ENCODE measurements at regions not wholly inside any gene's neighbourhood (a gene's known extent, or its start where the extent isn't known, plus 50 kb on each side); places are given as distances from the start of the nearest gene placed in this dataset.

GRCh38 chr16:14333361-14333760 lies 262.2 kb downstream of the MRTFB start:
- H3K27ac ChIP-seq, result no peak overlapping the region
- DNase-seq (ENCODE audit: low spot score), result no peak
- CTCF ChIA-PET, result interaction anchor here (1.2 kb wide), 1 partner anchor 8 kb away, joined by 4 read pairs; no protein-coding TSS in a partner anchor
- TF ChIP-seq CTCF (conservative IDR thresholded peaks at IDR 0.05; ENCODE audit: low read depth), result no peak
- POLR2A ChIA-PET (ENCODE audit: low non-redundant PET), result no interaction called here

- ChIA-PET CTCF (interaction anchor here (1.2 kb wide), 1 partner anchor 30 kb away, joined by 4 read pairs; no protein-coding TSS in a partner anchor), POLR2A (ENCODE audit: low non-redundant PET) (no interaction called here)
- no peak for TF ChIP-seq CTCF (conservative IDR thresholded peaks at IDR 0.05; ENCODE audit: low read depth)
- no peak for DNase-seq (ENCODE audit: low spot score)
- H3K27ac ChIP-seq, result no peak overlapping the region
These were observed 259.9 kb downstream of the MRTFB start for GRCh38 chr16:14331020-14331419.

GRCh38 chr16:14329727-14330350 lies 258.7 kb downstream of the MRTFB start:
- no peak for TF ChIP-seq CTCF (conservative IDR thresholded peaks at IDR 0.05; ENCODE audit: low read depth)
- POLR2A ChIA-PET (ENCODE audit: low non-redundant PET), result no interaction called here
- CTCF ChIA-PET, result no interaction called here

GRCh38 chr16:14325502-14326401 lies 254.6 kb downstream of the MRTFB start:
- ChIA-PET CTCF (no interaction called here), POLR2A (ENCODE audit: low non-redundant PET) (no interaction called here)
- DNase-seq (ENCODE audit: low spot score), result no peak
- no peak for TF ChIP-seq CTCF (conservative IDR thresholded peaks at IDR 0.05; ENCODE audit: low read depth)
- H3K27ac ChIP-seq, result no peak overlapping the region

More at GRCh38 chr16:14329727-14330350, 258.7 kb downstream of the MRTFB start:
- DNase-seq (ENCODE audit: low spot score), result no peak
- no peak overlapping the region for H3K27ac ChIP-seq

GRCh38 chr16:14324581-14324980 lies 253.5 kb downstream of the MRTFB start:
- no peak overlapping the region for H3K27ac ChIP-seq
- ChIA-PET CTCF (no interaction called here), POLR2A (ENCODE audit: low non-redundant PET) (no interaction called here)
- no peak for DNase-seq (ENCODE audit: low spot score)
- TF ChIP-seq CTCF (conservative IDR thresholded peaks at IDR 0.05; ENCODE audit: low read depth), result no peak

- ChIA-PET POLR2A (ENCODE audit: low non-redundant PET) (no interaction called here), CTCF (no interaction called here)
- TF ChIP-seq CTCF (conservative IDR thresholded peaks at IDR 0.05; ENCODE audit: low read depth), result no peak
- H3K27ac ChIP-seq, result no peak overlapping the region
- DNase-seq (ENCODE audit: low spot score), result no peak
These were observed 251.1 kb downstream of the MRTFB start for GRCh38 chr16:14322186-14322585.

Measured in RWPE1 (cell line).